HL-60 (cell line): ENCODE measurements at regions not wholly inside any gene's neighbourhood (a gene's known extent, or its start where the extent isn't known, plus 50 kb on each side); places are given as distances from the start of the nearest gene placed in this dataset.

ENCODE experiments used
- DNase-seq, 2 experiments: peaks; one replicate each; pipeline ENCODE4 v3.0.0-alpha.2; 2010 to 2020; ENCODE audit warnings: low read depth in 1 of 2, low spot score in 1 of 2
- H3K27ac ChIP-seq: fragments of 250-450 bp; sonication (Bioruptor Pico); replicated peaks from 2 replicates; pipeline ENCODE4 v1.5.1; 2020; ENCODE audit warnings: mild to moderate bottlenecking, moderate library complexity
- H3K27me3 ChIP-seq: fragments of 250-450 bp; sonication (Bioruptor Pico); 2 replicates; pipeline ENCODE4 v1.5.1; 2021; ENCODE audit warnings: mild to moderate bottlenecking, moderate library complexity; ENCODE audit not compliant: insufficient read depth, poor library complexity, severe bottlenecking
- H3K4me3 ChIP-seq: replicated peaks from 2 replicates; pipeline ENCODE4 v1.5.1; 2011; ENCODE audit warnings: mild to moderate bottlenecking, control low read depth, low read length; ENCODE audit not compliant: insufficient read depth
- GABPA ChIP-seq: IDR thresholded peaks from 2 replicates; pipeline ENCODE4 v1.6.1; 2012; ENCODE audit warnings: low read depth
- POLR2AphosphoS5 ChIP-seq: IDR thresholded peaks from 2 replicates; pipeline ENCODE4 v1.6.1; 2012; ENCODE audit warnings: low read depth
- SPI1 ChIP-seq: IDR thresholded peaks from 2 replicates; pipeline ENCODE4 v1.6.1; 2012; ENCODE audit warnings: low read depth, mild to moderate bottlenecking, borderline replicate concordance
- TF ChIP-seq, protein P1 (sequence below): IDR thresholded peaks from one replicate; pipeline ENCODE4 v1.5.1; 2011; ENCODE audit warnings: low read length, control low read depth, inconsistent platforms; ENCODE audit not compliant: insufficient read depth
- TF ChIP-seq, protein P2 (sequence below): IDR thresholded peaks from 2 replicates; pipeline ENCODE4 v1.6.1; 2012; ENCODE audit warnings: low read depth; ENCODE audit not compliant: insufficient replicate concordance

- no peak for DNase-seq
- TF ChIP-seq GABPA (no peak), POLR2AphosphoS5 (no peak), SPI1 (no peak)
- TF ChIP-seq, protein P1, sequence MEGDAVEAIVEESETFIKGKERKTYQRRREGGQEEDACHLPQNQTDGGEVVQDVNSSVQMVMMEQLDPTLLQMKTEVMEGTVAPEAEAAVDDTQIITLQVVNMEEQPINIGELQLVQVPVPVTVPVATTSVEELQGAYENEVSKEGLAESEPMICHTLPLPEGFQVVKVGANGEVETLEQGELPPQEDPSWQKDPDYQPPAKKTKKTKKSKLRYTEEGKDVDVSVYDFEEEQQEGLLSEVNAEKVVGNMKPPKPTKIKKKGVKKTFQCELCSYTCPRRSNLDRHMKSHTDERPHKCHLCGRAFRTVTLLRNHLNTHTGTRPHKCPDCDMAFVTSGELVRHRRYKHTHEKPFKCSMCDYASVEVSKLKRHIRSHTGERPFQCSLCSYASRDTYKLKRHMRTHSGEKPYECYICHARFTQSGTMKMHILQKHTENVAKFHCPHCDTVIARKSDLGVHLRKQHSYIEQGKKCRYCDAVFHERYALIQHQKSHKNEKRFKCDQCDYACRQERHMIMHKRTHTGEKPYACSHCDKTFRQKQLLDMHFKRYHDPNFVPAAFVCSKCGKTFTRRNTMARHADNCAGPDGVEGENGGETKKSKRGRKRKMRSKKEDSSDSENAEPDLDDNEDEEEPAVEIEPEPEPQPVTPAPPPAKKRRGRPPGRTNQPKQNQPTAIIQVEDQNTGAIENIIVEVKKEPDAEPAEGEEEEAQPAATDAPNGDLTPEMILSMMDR, result no peak
- TF ChIP-seq, protein P2, sequence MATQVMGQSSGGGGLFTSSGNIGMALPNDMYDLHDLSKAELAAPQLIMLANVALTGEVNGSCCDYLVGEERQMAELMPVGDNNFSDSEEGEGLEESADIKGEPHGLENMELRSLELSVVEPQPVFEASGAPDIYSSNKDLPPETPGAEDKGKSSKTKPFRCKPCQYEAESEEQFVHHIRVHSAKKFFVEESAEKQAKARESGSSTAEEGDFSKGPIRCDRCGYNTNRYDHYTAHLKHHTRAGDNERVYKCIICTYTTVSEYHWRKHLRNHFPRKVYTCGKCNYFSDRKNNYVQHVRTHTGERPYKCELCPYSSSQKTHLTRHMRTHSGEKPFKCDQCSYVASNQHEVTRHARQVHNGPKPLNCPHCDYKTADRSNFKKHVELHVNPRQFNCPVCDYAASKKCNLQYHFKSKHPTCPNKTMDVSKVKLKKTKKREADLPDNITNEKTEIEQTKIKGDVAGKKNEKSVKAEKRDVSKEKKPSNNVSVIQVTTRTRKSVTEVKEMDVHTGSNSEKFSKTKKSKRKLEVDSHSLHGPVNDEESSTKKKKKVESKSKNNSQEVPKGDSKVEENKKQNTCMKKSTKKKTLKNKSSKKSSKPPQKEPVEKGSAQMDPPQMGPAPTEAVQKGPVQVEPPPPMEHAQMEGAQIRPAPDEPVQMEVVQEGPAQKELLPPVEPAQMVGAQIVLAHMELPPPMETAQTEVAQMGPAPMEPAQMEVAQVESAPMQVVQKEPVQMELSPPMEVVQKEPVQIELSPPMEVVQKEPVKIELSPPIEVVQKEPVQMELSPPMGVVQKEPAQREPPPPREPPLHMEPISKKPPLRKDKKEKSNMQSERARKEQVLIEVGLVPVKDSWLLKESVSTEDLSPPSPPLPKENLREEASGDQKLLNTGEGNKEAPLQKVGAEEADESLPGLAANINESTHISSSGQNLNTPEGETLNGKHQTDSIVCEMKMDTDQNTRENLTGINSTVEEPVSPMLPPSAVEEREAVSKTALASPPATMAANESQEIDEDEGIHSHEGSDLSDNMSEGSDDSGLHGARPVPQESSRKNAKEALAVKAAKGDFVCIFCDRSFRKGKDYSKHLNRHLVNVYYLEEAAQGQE, result no peak
- H3K27ac ChIP-seq, result no peak overlapping the region
- H3K4me3 ChIP-seq, result no peak overlapping the region
- no peaks in the 10 kb centered on the region for H3K27me3 ChIP-seq
Observed at GRCh38 chr5:68418201-68418600, 202.6 kb downstream of the PIK3R1 start.

DNA sequence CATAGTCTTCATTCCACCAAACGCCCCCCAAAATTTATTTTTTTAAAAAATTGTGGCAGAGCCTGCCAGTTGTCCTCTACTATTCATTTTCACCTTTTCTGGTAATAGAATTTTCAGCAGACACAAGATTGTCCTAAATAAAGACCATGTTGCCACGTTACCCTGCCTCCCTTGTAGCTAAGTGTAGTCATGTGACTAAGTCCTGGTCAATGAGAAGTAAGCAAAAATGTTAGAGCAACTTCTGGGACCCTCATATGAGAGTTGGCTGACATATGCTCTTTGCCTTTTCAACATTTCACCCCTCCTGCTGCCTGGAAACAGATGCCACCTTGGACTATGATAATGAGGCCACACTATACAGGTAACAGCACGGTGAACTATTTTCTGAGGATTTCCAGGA lies 203.1 kb downstream of the PIK3R1 start:
- no peak for DNase-seq
- no peaks in the 10 kb centered on the region for H3K27me3 ChIP-seq
- H3K4me3 ChIP-seq, result no peak overlapping the region
- no peak overlapping the region for H3K27ac ChIP-seq
- TF ChIP-seq, protein P2, result no peak
- TF ChIP-seq, protein P1, result no peak
- TF ChIP-seq SPI1 (no peak), GABPA (no peak), POLR2AphosphoS5 (no peak)

DNA sequence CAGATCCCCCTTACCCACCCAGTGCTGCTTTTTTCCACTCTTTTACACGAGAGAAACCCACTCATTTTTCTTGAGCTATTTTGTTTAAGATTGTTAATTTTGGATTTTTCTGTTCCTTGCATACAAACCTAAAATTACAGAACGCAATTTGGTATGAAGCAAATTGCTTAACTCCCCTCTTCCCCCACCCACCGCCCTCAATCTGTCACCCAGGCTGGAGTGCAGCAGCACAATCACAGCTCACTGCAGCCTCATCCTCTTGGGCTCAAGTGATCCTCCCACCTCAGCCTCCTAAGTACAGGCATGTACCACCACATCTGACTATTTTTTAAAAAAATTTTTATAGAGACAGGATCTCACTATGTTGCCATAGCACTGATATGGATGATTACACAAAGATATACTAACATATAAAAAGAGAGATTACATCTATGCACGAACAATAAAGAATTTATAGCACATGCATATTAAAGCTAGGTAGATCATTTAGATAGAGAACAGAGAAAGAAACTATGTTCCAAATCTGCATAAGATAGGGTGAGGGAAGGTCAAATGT lies 203.6 kb downstream of the PIK3R1 start:
- TF ChIP-seq SPI1, result no peak
- no peak for TF ChIP-seq POLR2AphosphoS5
- TF ChIP-seq, protein P1, result no peak
- TF ChIP-seq, protein P2, result no peak
- TF ChIP-seq GABPA, result no peak
- no peak overlapping the region for H3K4me3 ChIP-seq
- DNase-seq, result no peak

More for the DNA sequence above, 203.6 kb downstream of the PIK3R1 start:
- Histone ChIP-seq H3K27ac (no peak overlapping the region), H3K27me3 (no peaks in the 10 kb centered on the region)
